ENCODE measurements at regions not wholly inside any gene's neighbourhood (a gene's known extent, or its start where the extent isn't known, plus 50 kb on each side); places are given as distances from the start of the nearest gene placed in this dataset.

DNA sequence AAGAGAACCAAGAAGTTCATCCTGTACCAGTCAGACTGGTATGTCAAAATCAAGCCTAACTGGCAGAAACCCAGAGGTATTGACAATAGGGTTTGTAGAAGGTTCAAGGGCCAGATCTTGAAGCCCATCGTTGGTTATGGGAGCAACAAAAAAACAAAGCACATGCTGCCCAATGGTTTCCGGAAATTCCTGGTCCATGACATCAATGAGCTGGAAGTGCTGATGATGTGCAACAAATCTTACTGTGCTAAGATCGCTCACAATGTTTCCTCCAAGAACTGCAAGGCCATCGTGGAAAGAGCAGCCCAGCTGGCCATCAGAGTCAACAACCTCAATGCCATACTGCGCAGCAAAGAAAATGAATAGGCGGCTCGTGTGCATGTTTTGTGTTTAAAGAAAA is 172.7 kb upstream of the MED14 start:
- TF ChIP-seq, protein P1, sequence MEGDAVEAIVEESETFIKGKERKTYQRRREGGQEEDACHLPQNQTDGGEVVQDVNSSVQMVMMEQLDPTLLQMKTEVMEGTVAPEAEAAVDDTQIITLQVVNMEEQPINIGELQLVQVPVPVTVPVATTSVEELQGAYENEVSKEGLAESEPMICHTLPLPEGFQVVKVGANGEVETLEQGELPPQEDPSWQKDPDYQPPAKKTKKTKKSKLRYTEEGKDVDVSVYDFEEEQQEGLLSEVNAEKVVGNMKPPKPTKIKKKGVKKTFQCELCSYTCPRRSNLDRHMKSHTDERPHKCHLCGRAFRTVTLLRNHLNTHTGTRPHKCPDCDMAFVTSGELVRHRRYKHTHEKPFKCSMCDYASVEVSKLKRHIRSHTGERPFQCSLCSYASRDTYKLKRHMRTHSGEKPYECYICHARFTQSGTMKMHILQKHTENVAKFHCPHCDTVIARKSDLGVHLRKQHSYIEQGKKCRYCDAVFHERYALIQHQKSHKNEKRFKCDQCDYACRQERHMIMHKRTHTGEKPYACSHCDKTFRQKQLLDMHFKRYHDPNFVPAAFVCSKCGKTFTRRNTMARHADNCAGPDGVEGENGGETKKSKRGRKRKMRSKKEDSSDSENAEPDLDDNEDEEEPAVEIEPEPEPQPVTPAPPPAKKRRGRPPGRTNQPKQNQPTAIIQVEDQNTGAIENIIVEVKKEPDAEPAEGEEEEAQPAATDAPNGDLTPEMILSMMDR (conservative IDR thresholded peaks at IDR 0.05; ENCODE audit: low read length) = no peak
- TF ChIP-seq EZH2phosphoT487 (IDR thresholded peaks at IDR 0.05; ENCODE audit: borderline replicate concordance, low read depth, low read length) = no peak

Data from OCI-LY7 (cell line).